Neural cell (in vitro differentiated cells): ENCODE measurements at regions not wholly inside any gene's neighbourhood (a gene's known extent, or its start where the extent isn't known, plus 50 kb on each side); places are given as distances from the start of the nearest gene placed in this dataset.
"Not testable (repeated sequence)": the region's sequence is repeated elsewhere in the genome, so short reads cannot be mapped to it uniquely, and the experiment has no call there.

Experiments
- H2AFZ ChIP-seq: fragments of 200-600, 300-800 bp; sonication (generic), shearing (Covaris generic); 2 replicates; pipeline ENCODE4 v1.6.0; 2014; ENCODE audit warnings: low read depth, mild to moderate bottlenecking, antibody characterized with exemption, low read length, moderate library complexity
- H3F3A ChIP-seq: fragments of 200-600 bp; shearing (Covaris generic); 2 replicates; pipeline ENCODE4 v1.6.1; 2016; ENCODE audit warnings: mild to moderate bottlenecking, moderate library complexity, mixed read lengths, antibody characterized with exemption, low read length; ENCODE audit not compliant: insufficient read depth, poor library complexity, severe bottlenecking
- H3K27ac ChIP-seq: fragments of 200-600, 300-800 bp; sonication (generic), shearing (Covaris generic); 2 replicates; pipeline ENCODE4 v1.5.1; 2014; ENCODE audit warnings: mild to moderate bottlenecking, low read length, moderate library complexity
- H3K27me3 ChIP-seq: fragments of 300-800, 200-600 bp; sonication (generic), shearing (Covaris generic); 2 replicates; pipeline ENCODE4 v1.6.0; 2014; ENCODE audit warnings: mild to moderate bottlenecking, low read depth, low read length, moderate library complexity; ENCODE audit not compliant: insufficient read depth
- H3K36me3 ChIP-seq: fragments of 300-800, 200-600 bp; sonication (generic), shearing (Covaris generic); 2 replicates; pipeline ENCODE4 v1.5.1; 2014; ENCODE audit warnings: mild to moderate bottlenecking, antibody characterized with exemption, low read length, moderate library complexity; ENCODE audit not compliant: insufficient read depth
- H3K4me2 ChIP-seq: fragments of 300-800, 200-600 bp; sonication (generic), shearing (Covaris generic); 2 replicates; pipeline ENCODE4 v1.6.0; 2014; ENCODE audit warnings: mild to moderate bottlenecking, low read length
- H3K4me3 ChIP-seq: fragments of 300-800, 200-600 bp; sonication (generic), shearing (Covaris generic); 2 replicates; pipeline ENCODE4 v1.5.1; 2014; ENCODE audit warnings: mild to moderate bottlenecking, low read length, moderate library complexity
- H3K79me2 ChIP-seq: fragments of 200-600 bp; shearing (Covaris generic); replicated peaks from 2 replicates; pipeline ENCODE4 v1.6.0; 2014; ENCODE audit warnings: mild to moderate bottlenecking, low read length, moderate library complexity; ENCODE audit not compliant: insufficient read depth
- H3K9ac ChIP-seq: fragments of 300-800, 200-600 bp; sonication (generic), shearing (Covaris generic); 2 replicates; pipeline ENCODE4 v1.6.1; 2016; ENCODE audit warnings: mild to moderate bottlenecking, low read length, mixed read lengths
- H3K9me2 ChIP-seq: fragments of 200-600 bp; shearing (Covaris generic); 2 replicates; pipeline ENCODE4 v1.6.1; 2016; ENCODE audit warnings: mild to moderate bottlenecking, low read length, mixed read lengths; ENCODE audit not compliant: insufficient read depth
- H3K9me3 ChIP-seq: fragments of 200-600, 300-800 bp; sonication (generic), shearing (Covaris generic); 2 replicates; pipeline ENCODE4 v1.6.1; 2016; ENCODE audit warnings: mild to moderate bottlenecking, mixed run types, low read length, moderate library complexity, mixed read lengths
- H4K20me1 ChIP-seq: fragments of 200-600 bp; shearing (Covaris generic); 2 replicates; pipeline ENCODE4 v1.6.1; 2016; ENCODE audit warnings: mild to moderate bottlenecking, mixed run types; ENCODE audit not compliant: insufficient read depth
- CTCF ChIP-seq: fragments of 450-650 bp; IDR thresholded peaks from 2 replicates; pipeline ENCODE4 v1.5.1; 2014; ENCODE audit warnings: antibody characterized with exemption, mild to moderate bottlenecking, moderate library complexity; ENCODE audit not compliant: poor library complexity, severe bottlenecking
- EP300 ChIP-seq: fragments of 450-650 bp; conservative IDR thresholded peaks from 2 replicates; pipeline ENCODE4 v1.6.1; 2014; ENCODE audit warnings: antibody characterized with exemption, mild to moderate bottlenecking, moderate library complexity; ENCODE audit not compliant: poor library complexity, severe bottlenecking
- EZH2 ChIP-seq: fragments of 200-600, 300-800 bp; shearing (Covaris generic), sonication (generic); IDR thresholded peaks from 2 replicates; pipeline ENCODE4 v1.6.1; 2014; ENCODE audit warnings: antibody characterized with exemption, low read length, borderline replicate concordance, mild to moderate bottlenecking; ENCODE audit not compliant: insufficient read depth, poor library complexity, severe bottlenecking
- MXI1 ChIP-seq: fragments of 450-650 bp; conservative IDR thresholded peaks from 2 replicates; pipeline ENCODE4 v1.6.1; 2014; ENCODE audit warnings: antibody characterized with exemption, mild to moderate bottlenecking; ENCODE audit not compliant: poor library complexity, severe bottlenecking
- POLR2AphosphoS5 ChIP-seq: IDR thresholded peaks from 2 replicates; pipeline ENCODE4 v1.6.1; 2012
- RAD21 ChIP-seq: fragments of 450-650 bp; conservative IDR thresholded peaks from 2 replicates; pipeline ENCODE4 v1.6.1; 2014; ENCODE audit warnings: antibody characterized with exemption, mild to moderate bottlenecking, moderate library complexity
- REST ChIP-seq: IDR thresholded peaks from 2 replicates; pipeline ENCODE4 v1.6.1; 2012; ENCODE audit warnings: borderline replicate concordance
- SMC3 ChIP-seq: fragments of 450-650 bp; conservative IDR thresholded peaks from 2 replicates; pipeline ENCODE4 v1.6.1; 2014; ENCODE audit warnings: antibody characterized with exemption, mild to moderate bottlenecking, moderate library complexity; ENCODE audit not compliant: poor library complexity
- TAF1 ChIP-seq: IDR thresholded peaks from 2 replicates; pipeline ENCODE4 v1.6.1; 2012; ENCODE audit warnings: low read depth

GRCh38 chr13:53447456-53447855 is 418.8 kb downstream of the OLFM4 start:
- no peaks in the 10 kb centered on the region for H3K27me3 ChIP-seq
- TF ChIP-seq TAF1 (no peak), MXI1 (no peak), EZH2 (no peak), POLR2AphosphoS5 (no peak), CTCF (no peak), RAD21 (no peak), REST (no peak), EP300 (no peak), SMC3 (no peak)

GRCh38 chr13:53447863-53448262 is 419.2 kb downstream of the OLFM4 start:
- no peaks in the 10 kb centered on the region for H4K20me1 ChIP-seq
- no peaks in the 10 kb centered on the region for H3K9me2 ChIP-seq
- no peaks in the 10 kb centered on the region for H3K27me3 ChIP-seq
- no peak overlapping the region for H2AFZ ChIP-seq
- no peak overlapping the region for H3K4me3 ChIP-seq
- no peaks in the 10 kb centered on the region for H3K9me3 ChIP-seq
- TF ChIP-seq EZH2 (no peak), POLR2AphosphoS5 (peak; percentile 22), SMC3 (no peak)
- H3F3A ChIP-seq: no peaks in the 10 kb centered on the region
- H3K36me3 ChIP-seq: no peaks in the 10 kb centered on the region
- no peak overlapping the region for H3K9ac ChIP-seq
- no peak overlapping the region for H3K27ac ChIP-seq
- no peak overlapping the region for H3K4me2 ChIP-seq
- H3K79me2 ChIP-seq: no peaks in the 10 kb centered on the region

More at GRCh38 chr13:53447456-53447855, 418.8 kb downstream of the OLFM4 start:
- no peaks in the 10 kb centered on the region for H4K20me1 ChIP-seq
- no peak overlapping the region for H3K4me2 ChIP-seq
- no peak overlapping the region for H3K4me3 ChIP-seq
- H2AFZ ChIP-seq: no peak overlapping the region
- H3F3A ChIP-seq: no peaks in the 10 kb centered on the region
- no peak overlapping the region for H3K27ac ChIP-seq
- no peaks in the 10 kb centered on the region for H3K9me2 ChIP-seq
- no peaks in the 10 kb centered on the region for H3K79me2 ChIP-seq
- no peak overlapping the region for H3K9ac ChIP-seq
- no peaks in the 10 kb centered on the region for H3K9me3 ChIP-seq
- H3K36me3 ChIP-seq: no peaks in the 10 kb centered on the region

- H3K36me3 ChIP-seq, H3K79me2 ChIP-seq, H3K4me3 ChIP-seq, H3K27me3 ChIP-seq, H2AFZ ChIP-seq, H4K20me1 ChIP-seq, H3K27ac ChIP-seq, H3K9me2 ChIP-seq, H3K9ac ChIP-seq, H3K9me3 ChIP-seq, H3F3A ChIP-seq, H3K4me2 ChIP-seq: not testable (repeated sequence)
These were observed 423.7 kb downstream of the OLFM4 start for GRCh38 chr13:53452263-53452808.
